HEK293 (cell line): ENCODE measurements at regions not wholly inside any gene's neighbourhood (a gene's known extent, or its start where the extent isn't known, plus 50 kb on each side); places are given as distances from the start of the nearest gene placed in this dataset.
A peak's percentile ranks its signal among the peaks of the same experiment; 100 is the strongest.

Experiments used
- CTCF ChIA-PET: fragments of 350-600 bp; formaldehyde crosslinking; extraction: SDS; loops from one replicate; lab custom pipeline; 2021; ENCODE audit warnings: antibody characterized with exemption; lab: Yijun Ruan, JAX
- POLR2A ChIA-PET: fragments of 300-600 bp; formaldehyde crosslinking; extraction: SDS; loops from one replicate; lab custom pipeline; 2020; ENCODE audit warnings: antibody characterized with exemption, inconsistent platforms; lab: Yijun Ruan, JAX
- H3K27ac ChIP-seq: fragments of 200-500 bp; sonication (Bioruptor generic); 2 replicates; pipeline ENCODE4 v1.5.1; 2014; ENCODE audit warnings: low read depth, low read length, control low read depth, inconsistent platforms; ENCODE audit errors: extremely low read depth
- H3K36me3 ChIP-seq, 2 experiments: fragments of 200-500 bp in 1 of 2; sonication (Bioruptor generic) in 1 of 2; 1 replicate in 1 of 2; 2 replicates in 1 of 2; pipeline ENCODE4 v1.5.1; 2014 to 2017; ENCODE audit warnings: inconsistent platforms in 2 of 2, low read length in 2 of 2; ENCODE audit not compliant: control insufficient read depth in 2 of 2, insufficient read depth in 1 of 2
- H3K4me1 ChIP-seq: fragments of 200-500 bp; sonication (Bioruptor generic); 2 replicates; pipeline ENCODE4 v1.5.1; 2014; ENCODE audit warnings: mild to moderate bottlenecking, low read length, inconsistent platforms; ENCODE audit not compliant: control insufficient read depth, insufficient read depth
- H3K4me3 ChIP-seq: 2 replicates; pipeline ENCODE4 v1.5.1; 2011; ENCODE audit warnings: low read depth, mild to moderate bottlenecking, control low read depth, low read length, moderate library complexity
- H3K9me3 ChIP-seq: fragments of 200-500 bp; sonication (Bioruptor generic); 2 replicates; pipeline ENCODE4 v1.5.1; 2014; ENCODE audit warnings: low read depth, low read length, inconsistent platforms; ENCODE audit not compliant: control insufficient read depth, insufficient read depth
- BCL11B ChIP-seq: fragments of 450-650 bp; formaldehyde crosslinking; IDR thresholded peaks from 2 replicates; pipeline ENCODE4 v1.5.1; 2016; ENCODE audit warnings: low read depth, missing biosample characterization, missing genetic modification characterization
- FEZF1 ChIP-seq: fragments of 450-650 bp; formaldehyde crosslinking; IDR thresholded peaks from 2 replicates; pipeline ENCODE4 v1.5.1; 2016; ENCODE audit warnings: missing biosample characterization, missing genetic modification characterization
- MZF1 ChIP-seq: fragments of 450-650 bp; formaldehyde crosslinking; IDR thresholded peaks from 2 replicates; pipeline ENCODE4 v1.5.1; 2017; ENCODE audit warnings: missing biosample characterization, missing genetic modification characterization, borderline replicate concordance
- OSR2 ChIP-seq: fragments of 450-650 bp; formaldehyde crosslinking; IDR thresholded peaks from 2 replicates; pipeline ENCODE4 v1.5.1; 2016; ENCODE audit warnings: missing biosample characterization, missing genetic modification characterization
- PBX3 ChIP-seq: sonication (generic); formaldehyde crosslinking; IDR thresholded peaks from 2 replicates; pipeline ENCODE4 v1.8.1; 2022; ENCODE audit warnings: mild to moderate bottlenecking, moderate library complexity, missing genetic modification reagents
- PRDM6 ChIP-seq: fragments of 450-650 bp; formaldehyde crosslinking; IDR thresholded peaks from 2 replicates; pipeline ENCODE4 v1.5.1; 2017; ENCODE audit warnings: missing biosample characterization, missing genetic modification characterization
- ZBTB17 ChIP-seq: fragments of 450-650 bp; formaldehyde crosslinking; IDR thresholded peaks from 2 replicates; pipeline ENCODE4 v1.5.1; 2016; ENCODE audit warnings: missing biosample characterization, missing genetic modification characterization
- ZNF16 ChIP-seq: fragments of 450-650 bp; formaldehyde crosslinking; IDR thresholded peaks from 2 replicates; pipeline ENCODE4 v1.5.1; 2016; ENCODE audit warnings: low read depth, missing biosample characterization, missing genetic modification characterization
- ZNF169 ChIP-seq: fragments of 450-650 bp; formaldehyde crosslinking; IDR thresholded peaks from 2 replicates; pipeline ENCODE4 v1.5.1; 2016; ENCODE audit warnings: missing biosample characterization, missing genetic modification characterization
- ZNF18 ChIP-seq: fragments of 450-650 bp; formaldehyde crosslinking; IDR thresholded peaks from 2 replicates; pipeline ENCODE4 v1.5.1; 2016; ENCODE audit warnings: missing biosample characterization, missing genetic modification characterization
- ZNF23 ChIP-seq: fragments of 450-650 bp; formaldehyde crosslinking; IDR thresholded peaks from 2 replicates; pipeline ENCODE4 v1.5.1; 2016; ENCODE audit warnings: missing biosample characterization, missing genetic modification characterization, borderline replicate concordance
- ZNF544 ChIP-seq: fragments of 450-650 bp; formaldehyde crosslinking; IDR thresholded peaks from 2 replicates; pipeline ENCODE4 v1.5.0; 2017; ENCODE audit warnings: missing biosample characterization, missing genetic modification characterization
- ZNF626 ChIP-seq: fragments of 450-650 bp; sonication (Bioruptor Pico); formaldehyde crosslinking; IDR thresholded peaks from 2 replicates; pipeline ENCODE4 v1.5.1; 2018; ENCODE audit warnings: missing biosample characterization, missing genetic modification characterization, inconsistent platforms
- ZNF654 ChIP-seq: fragments of 450-650 bp; formaldehyde crosslinking; IDR thresholded peaks from 2 replicates; pipeline ENCODE4 v1.5.1; 2016; ENCODE audit warnings: low read depth, missing biosample characterization, missing genetic modification characterization
- ZNF664 ChIP-seq: fragments of 450-650 bp; formaldehyde crosslinking; IDR thresholded peaks from 2 replicates; pipeline ENCODE4 v1.5.1; 2016; ENCODE audit warnings: missing biosample characterization, missing genetic modification characterization
- ZNF791 ChIP-seq: fragments of 450-650 bp; formaldehyde crosslinking; IDR thresholded peaks from 2 replicates; pipeline ENCODE4 v1.5.1; 2016; ENCODE audit warnings: missing biosample characterization, missing genetic modification characterization

- Histone ChIP-seq H3K4me1 (no peaks in the 10 kb centered on the region), H3K27ac (no peak overlapping the region), H3K36me3 (no peaks in the 10 kb centered on the region), H3K9me3 (no peaks in the 10 kb centered on the region), H3K4me3 (no peak overlapping the region)
- POLR2A ChIA-PET: no interaction called here
- no peak for TF ChIP-seq PBX3 (CRISPR knock-in tag)
- no peak for TF ChIP-seq MZF1
- no peak for TF ChIP-seq ZNF664
- TF ChIP-seq ZBTB17 (tag by site-specific recombination): no peak
- TF ChIP-seq ZNF626 (tag by site-specific recombination): no peak
- TF ChIP-seq ZNF169 (tag by site-specific recombination): no peak
- no peak for TF ChIP-seq ZNF791 (tag by site-specific recombination)
- no peak for TF ChIP-seq FEZF1
- CTCF ChIA-PET: no interaction called here
These were observed 63.3 kb upstream of the C3orf80 start for GRCh38 chr3:160161921-160162320.

- Histone ChIP-seq H3K4me1 (no peaks in the 10 kb centered on the region), H3K27ac (no peak overlapping the region), H3K36me3 (no peaks in the 10 kb centered on the region), H3K9me3 (no peaks in the 10 kb centered on the region)
- TF ChIP-seq ZNF23 (tag by site-specific recombination) (no peak), OSR2 (tag by site-specific recombination) (no peak), PRDM6 (tag by site-specific recombination) (no peak), ZNF16 (tag by site-specific recombination) (no peak), BCL11B (tag by site-specific recombination) (no peak), ZNF18 (tag by site-specific recombination) (no peak)
- TF ChIP-seq, all 188 proteins: peak for 0
- ChIA-PET POLR2A (no interaction called here), CTCF (interaction anchor here (0.9 to 2.8 kb wide), 10 partner anchors 9 to 325 kb away, joined by 3 to 22 read pairs (median 4); partner anchors contain the start of gene C3orf80)
- no peak overlapping the region for H3K4me3 ChIP-seq
These were observed 62.8 kb upstream of the C3orf80 start for GRCh38 chr3:160162440-160162839.

GRCh38 chr3:160163229-160163878 lies 61.9 kb upstream of the C3orf80 start:
- no peak for TF ChIP-seq ZNF544 (tag by site-specific recombination)
- peak; percentile 64 for TF ChIP-seq ZNF654
- Histone ChIP-seq H3K9me3 (no peaks in the 10 kb centered on the region), H3K4me3 (no peak overlapping the region), H3K36me3 (no peaks in the 10 kb centered on the region), H3K4me1 (no peaks in the 10 kb centered on the region), H3K27ac (no peak overlapping the region)
- ChIA-PET CTCF (interaction anchor here (0.5 to 2.8 kb wide), 27 partner anchors 8 to 875 kb away, joined by 3 to 22 read pairs (median 4); partner anchors contain the start of gene C3orf80), POLR2A (no interaction called here)
